Astrocyte of the spinal cord (primary cell): ENCODE measurements at regions not wholly inside any gene's neighbourhood (a gene's known extent, or its start where the extent isn't known, plus 50 kb on each side); places are given as distances from the start of the nearest gene placed in this dataset.

Experiments
- DNase-seq: peaks from one replicate; pipeline ENCODE4 v3.0.0; 2011; ENCODE audit warnings: low read depth, low spot score
- H3K4me3 ChIP-seq: 2 replicates; pipeline ENCODE4 v1.5.1; 2011; ENCODE audit warnings: low read depth, mild to moderate bottlenecking, low read length, moderate library complexity
- in situ Hi-C: cut with HindIII; loops from 2 replicates; pipeline ENCODE4 v1.10.0; 2017; ENCODE audit warnings: low sequenced_read_pairs
- TF ChIP-seq, protein P1 (sequence below): IDR thresholded peaks from 2 replicates; pipeline ENCODE4 v1.5.1; 2012; ENCODE audit warnings: low read depth, mild to moderate bottlenecking, low read length, inconsistent platforms

DNA sequence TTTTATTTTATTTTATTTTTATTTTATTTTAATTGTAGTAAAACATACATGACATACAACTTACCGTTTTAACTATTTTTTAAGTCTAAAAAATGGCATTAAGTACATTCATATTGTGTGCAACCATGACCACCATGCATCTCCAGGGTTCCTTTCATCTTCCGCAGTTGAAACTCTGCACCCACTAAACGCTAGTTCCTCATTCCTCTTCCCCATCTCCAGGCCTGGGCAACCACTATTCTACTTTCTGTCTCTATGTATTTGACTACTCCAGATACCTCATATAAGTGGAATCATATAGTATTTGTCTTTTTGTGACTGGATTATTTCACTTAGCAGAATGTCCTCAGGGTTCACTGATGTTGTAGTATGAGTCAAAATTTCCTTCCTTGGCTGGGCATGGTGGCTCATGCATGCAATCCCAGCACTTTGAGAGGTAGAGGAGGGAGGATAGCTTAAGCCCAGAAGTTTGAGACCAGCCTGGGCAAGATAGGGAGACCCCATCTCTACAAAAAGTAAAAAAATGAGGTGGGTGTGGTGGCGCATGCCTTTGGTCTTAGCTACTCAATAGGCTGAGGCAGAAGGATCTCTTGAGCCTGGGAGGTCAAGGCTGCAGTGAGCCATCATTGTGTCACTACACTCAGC is 55.7 kb upstream of the ZNF507 start:
- TF ChIP-seq, protein P1, sequence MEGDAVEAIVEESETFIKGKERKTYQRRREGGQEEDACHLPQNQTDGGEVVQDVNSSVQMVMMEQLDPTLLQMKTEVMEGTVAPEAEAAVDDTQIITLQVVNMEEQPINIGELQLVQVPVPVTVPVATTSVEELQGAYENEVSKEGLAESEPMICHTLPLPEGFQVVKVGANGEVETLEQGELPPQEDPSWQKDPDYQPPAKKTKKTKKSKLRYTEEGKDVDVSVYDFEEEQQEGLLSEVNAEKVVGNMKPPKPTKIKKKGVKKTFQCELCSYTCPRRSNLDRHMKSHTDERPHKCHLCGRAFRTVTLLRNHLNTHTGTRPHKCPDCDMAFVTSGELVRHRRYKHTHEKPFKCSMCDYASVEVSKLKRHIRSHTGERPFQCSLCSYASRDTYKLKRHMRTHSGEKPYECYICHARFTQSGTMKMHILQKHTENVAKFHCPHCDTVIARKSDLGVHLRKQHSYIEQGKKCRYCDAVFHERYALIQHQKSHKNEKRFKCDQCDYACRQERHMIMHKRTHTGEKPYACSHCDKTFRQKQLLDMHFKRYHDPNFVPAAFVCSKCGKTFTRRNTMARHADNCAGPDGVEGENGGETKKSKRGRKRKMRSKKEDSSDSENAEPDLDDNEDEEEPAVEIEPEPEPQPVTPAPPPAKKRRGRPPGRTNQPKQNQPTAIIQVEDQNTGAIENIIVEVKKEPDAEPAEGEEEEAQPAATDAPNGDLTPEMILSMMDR: no peak
- in situ Hi-C loops: no loop called here
- DNase-seq: no peak
- no peak overlapping the region for H3K4me3 ChIP-seq

DNA sequence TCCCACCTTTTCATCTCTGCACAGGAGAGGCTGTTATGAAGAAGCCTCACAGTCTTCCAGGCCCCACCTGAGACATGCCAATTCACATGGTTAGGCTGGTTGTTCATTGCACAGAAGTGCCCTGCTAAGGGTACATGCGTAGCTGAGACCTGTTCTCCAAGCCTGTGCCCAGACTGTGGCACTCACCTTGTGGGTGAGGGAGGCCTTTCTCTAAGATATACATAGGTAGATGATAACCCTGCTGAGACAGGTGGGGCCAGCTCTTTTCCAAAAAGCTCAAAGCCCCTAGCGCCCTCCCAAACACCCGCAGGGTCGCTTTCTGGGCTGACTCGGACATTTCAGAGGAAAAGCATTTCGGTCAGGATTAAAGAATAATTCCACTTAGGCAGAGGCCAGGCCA is 53.5 kb upstream of the ZNF507 start:
- TF ChIP-seq, protein P1: no peak
- in situ Hi-C loops: no loop called here
- H3K4me3 ChIP-seq: no peak overlapping the region
- DNase-seq: no peak

DNA sequence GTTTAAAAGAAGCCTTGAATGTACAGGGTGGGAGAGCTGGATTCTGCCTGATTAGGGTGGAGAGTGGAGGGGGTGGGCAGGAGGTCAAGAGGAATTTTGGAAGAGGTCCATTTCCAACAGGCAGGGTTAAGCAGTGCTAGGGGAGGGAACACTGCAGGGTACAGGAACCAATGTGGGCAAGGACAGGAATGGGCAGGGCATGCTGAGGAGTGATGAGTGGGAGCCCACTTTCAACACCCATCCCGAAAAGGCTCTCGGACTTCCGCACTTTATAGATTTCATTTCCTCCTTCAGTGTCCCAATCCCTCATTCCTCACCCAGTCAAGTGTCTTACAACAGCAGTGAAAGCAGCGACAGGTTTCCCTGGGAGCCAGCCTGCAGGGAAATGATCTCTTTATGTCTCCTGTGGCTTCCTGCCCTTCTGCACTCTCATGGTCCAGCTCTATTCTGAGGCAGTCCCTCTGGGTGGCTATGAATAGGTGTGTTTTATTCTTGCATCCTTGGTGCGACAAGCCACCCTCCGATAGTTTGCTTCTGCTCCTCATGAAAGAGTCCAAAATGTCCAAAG is 50.5 kb upstream of the ZNF507 start:
- H3K4me3 ChIP-seq: no peak overlapping the region
- TF ChIP-seq, protein P1: no peak
- in situ Hi-C loops: no loop called here
- DNase-seq: no peak
